ENCODE measurements at regions not wholly inside any gene's neighbourhood (a gene's known extent, or its start where the extent isn't known, plus 50 kb on each side); places are given as distances from the start of the nearest gene placed in this dataset.

DNA sequence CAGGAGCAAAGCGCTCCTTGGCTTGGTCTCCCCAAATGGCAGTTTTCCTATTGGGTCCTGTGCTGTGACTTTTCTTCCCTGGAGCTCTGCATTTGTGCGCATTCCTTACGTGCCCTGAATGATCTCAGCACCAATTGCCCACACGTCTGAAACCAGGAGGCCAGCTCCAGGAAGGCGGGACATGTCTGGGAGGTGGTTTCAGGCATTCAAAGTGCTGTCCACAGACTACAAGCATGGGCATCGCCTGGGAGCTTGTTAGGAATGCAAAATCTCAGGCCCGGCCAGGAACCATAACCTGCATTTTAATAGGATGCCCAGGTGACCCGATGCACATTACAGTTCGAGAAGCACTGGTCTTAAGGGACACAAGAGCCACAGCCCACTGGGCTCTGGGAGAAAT, 239.6 kb downstream of the ANKRD60 start:
- TF ChIP-seq CTCF (IDR thresholded peaks at IDR 0.05), result no peak
- DNase-seq, result no peak
- Histone ChIP-seq H3K4me3 (no peak overlapping the region), H3K36me3 (no peaks in the 10 kb centered on the region), H3K27me3 (no peaks in the 10 kb centered on the region), H3K4me1 (peaks cover 0 to 43% (median 8%) of the 10 kb centered on the region in 9 donors), H3K27ac (no peak overlapping the region), H3K9me3 (no peaks in the 10 kb centered on the region)
- ATAC-seq, result no peak
- intact Hi-C loops (cut with DNase I), result loop anchor here in 1 of 10 donors (2.0 kb wide), 1 partner anchor 22 kb away; no protein-coding TSS in a partner anchor
- WGBS, 2 donors, result 85 to 90% methylated on average over 9 of the region's 9 CpGs

- Histone ChIP-seq H3K27ac (no peak overlapping the region), H3K4me3 (no peak overlapping the region), H3K4me1 (peaks cover 0 to 43% (median 8%) of the 10 kb centered on the region in 9 donors), H3K36me3 (no peaks in the 10 kb centered on the region), H3K27me3 (no peaks in the 10 kb centered on the region), H3K9me3 (no peaks in the 10 kb centered on the region)
- 95 to 97% methylated on average over 3 of the region's 3 CpGs for WGBS, 2 donors
- ATAC-seq, result no peak
- no peak for DNase-seq
- TF ChIP-seq CTCF (IDR thresholded peaks at IDR 0.05), result no peak
- intact Hi-C loops (cut with DNase I), result loop anchor here in 1 of 10 donors (2.0 kb wide), 1 partner anchor 22 kb away; no protein-coding TSS in a partner anchor
Observed at GRCh38 chr20:57988422-57988821, 240.0 kb downstream of the ANKRD60 start.

DNA sequence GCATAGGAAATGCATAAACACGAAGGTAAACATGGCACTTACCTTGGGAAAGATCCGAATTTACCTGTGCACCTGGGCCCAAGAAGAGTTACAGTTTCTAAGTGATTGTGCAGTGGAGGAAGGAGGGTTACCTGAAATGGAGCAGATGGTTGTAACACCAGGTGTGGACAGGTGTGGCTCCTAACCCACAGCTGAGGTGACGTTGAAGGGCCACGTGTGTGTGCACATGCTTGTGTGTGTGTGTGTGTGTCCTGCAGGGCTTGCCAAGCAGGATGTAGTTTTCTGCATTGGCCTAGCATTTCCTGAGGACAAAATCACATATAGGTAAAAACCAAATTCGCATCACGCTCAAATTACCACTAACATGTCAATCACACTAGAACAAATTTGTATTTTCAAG, 240.8 kb downstream of the ANKRD60 start:
- Histone ChIP-seq H3K4me3 (no peak overlapping the region), H3K36me3 (no peaks in the 10 kb centered on the region), H3K27ac (no peak overlapping the region), H3K9me3 (no peaks in the 10 kb centered on the region), H3K4me1 (peaks cover 0 to 43% (median 8%) of the 10 kb centered on the region in 9 donors), H3K27me3 (no peaks in the 10 kb centered on the region)
- ATAC-seq (no peak), DNase-seq (no peak)
- 92% methylated on average over 6 of the region's 6 CpGs for WGBS, 2 donors
- intact Hi-C loops (cut with DNase I), result loop anchor here in 1 of 10 donors (2.0 kb wide), 1 partner anchor 21 kb away; no protein-coding TSS in a partner anchor
- no peak for TF ChIP-seq CTCF (IDR thresholded peaks at IDR 0.05)

- WGBS, 2 donors, result 60 to 63% methylated on average over 6 of the region's 6 CpGs
- Histone ChIP-seq H3K27me3 (no peaks in the 10 kb centered on the region), H3K4me3 (no peak overlapping the region), H3K4me1 (peaks cover 0 to 43% (median 8%) of the 10 kb centered on the region in 9 donors), H3K36me3 (no peaks in the 10 kb centered on the region), H3K9me3 (no peaks in the 10 kb centered on the region), H3K27ac (no peak overlapping the region)
- no peak for ATAC-seq
- intact Hi-C loops (cut with DNase I), result no loop called here
- no peak for TF ChIP-seq CTCF (IDR thresholded peaks at IDR 0.05)
- no peak for DNase-seq
Observed at GRCh38 chr20:57986666-57987065, 241.8 kb downstream of the ANKRD60 start.

Measured in heart right ventricle (tissue), 16 donors.